ENCODE measurements at regions not wholly inside any gene's neighbourhood (a gene's known extent, or its start where the extent isn't known, plus 50 kb on each side); places are given as distances from the start of the nearest gene placed in this dataset.

DNA sequence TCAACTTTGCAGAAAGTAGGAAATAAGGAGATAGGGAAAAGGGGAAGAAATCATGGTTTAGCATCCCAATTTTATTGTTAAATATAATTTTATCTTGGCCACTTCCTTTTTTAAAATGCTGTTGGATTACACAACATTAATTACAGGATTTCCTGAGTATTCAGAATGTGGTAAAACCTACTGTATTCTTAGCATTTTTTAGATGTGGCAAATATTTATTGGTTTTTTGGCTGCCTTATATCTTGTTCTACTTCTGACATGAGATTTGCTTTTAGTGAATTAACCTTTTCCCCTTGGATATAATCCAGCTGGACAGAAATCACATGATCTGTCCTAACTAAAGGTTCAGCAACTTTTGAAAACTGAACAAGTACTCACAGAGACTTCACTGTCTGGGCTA lies 104.9 kb downstream of the PTGS2 start:
- no peak overlapping the region for H3K9ac ChIP-seq
- H3K27ac ChIP-seq: no peak overlapping the region
- no peaks in the 10 kb centered on the region for H4K20me1 ChIP-seq (ENCODE audit: insufficient read depth)

DNA sequence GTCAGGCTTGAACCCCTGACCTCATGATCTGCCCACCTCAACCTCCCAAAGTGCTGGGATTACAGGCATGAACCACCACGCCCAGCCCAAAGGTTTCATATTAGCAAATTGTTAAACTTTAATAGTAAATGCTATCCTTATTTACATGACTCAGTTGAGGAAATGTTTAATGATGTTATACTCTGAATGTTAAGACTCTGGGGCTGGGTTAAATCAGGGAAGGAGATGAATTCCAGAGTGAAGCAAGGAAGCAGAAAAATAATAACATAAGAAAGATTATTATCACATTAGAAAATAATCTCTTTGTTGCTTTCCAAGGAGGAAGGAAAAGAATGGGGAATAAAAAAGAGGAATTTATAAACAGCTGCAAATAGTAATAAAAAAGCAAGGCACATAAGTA lies 105.3 kb downstream of the PTGS2 start:
- TF ChIP-seq, protein P1, sequence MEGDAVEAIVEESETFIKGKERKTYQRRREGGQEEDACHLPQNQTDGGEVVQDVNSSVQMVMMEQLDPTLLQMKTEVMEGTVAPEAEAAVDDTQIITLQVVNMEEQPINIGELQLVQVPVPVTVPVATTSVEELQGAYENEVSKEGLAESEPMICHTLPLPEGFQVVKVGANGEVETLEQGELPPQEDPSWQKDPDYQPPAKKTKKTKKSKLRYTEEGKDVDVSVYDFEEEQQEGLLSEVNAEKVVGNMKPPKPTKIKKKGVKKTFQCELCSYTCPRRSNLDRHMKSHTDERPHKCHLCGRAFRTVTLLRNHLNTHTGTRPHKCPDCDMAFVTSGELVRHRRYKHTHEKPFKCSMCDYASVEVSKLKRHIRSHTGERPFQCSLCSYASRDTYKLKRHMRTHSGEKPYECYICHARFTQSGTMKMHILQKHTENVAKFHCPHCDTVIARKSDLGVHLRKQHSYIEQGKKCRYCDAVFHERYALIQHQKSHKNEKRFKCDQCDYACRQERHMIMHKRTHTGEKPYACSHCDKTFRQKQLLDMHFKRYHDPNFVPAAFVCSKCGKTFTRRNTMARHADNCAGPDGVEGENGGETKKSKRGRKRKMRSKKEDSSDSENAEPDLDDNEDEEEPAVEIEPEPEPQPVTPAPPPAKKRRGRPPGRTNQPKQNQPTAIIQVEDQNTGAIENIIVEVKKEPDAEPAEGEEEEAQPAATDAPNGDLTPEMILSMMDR (conservative IDR thresholded peaks at IDR 0.05; ENCODE audit: low read depth, low read length): no peak
- H3K79me2 ChIP-seq (ENCODE audit: insufficient read depth, low read depth): no peaks in the 10 kb centered on the region
- H3K4me3 ChIP-seq (IDR thresholded peaks at IDR 0.05; ENCODE audit: insufficient read depth, low read depth, low read length): no peak overlapping the region
- H3K36me3 ChIP-seq (ENCODE audit: insufficient read depth): no peaks in the 10 kb centered on the region
- no peak overlapping the region for H3K27ac ChIP-seq
- H3K4me1 ChIP-seq (ENCODE audit: low read depth, poor library complexity, severe bottlenecking): no peaks in the 10 kb centered on the region
- H3K27me3 ChIP-seq (ENCODE audit: insufficient read depth, low read depth): no peaks in the 10 kb centered on the region
- no peak overlapping the region for H2AFZ ChIP-seq (ENCODE audit: low read depth)
- H3K4me2 ChIP-seq: no peak overlapping the region
- no peaks in the 10 kb centered on the region for H4K20me1 ChIP-seq (ENCODE audit: insufficient read depth)
- H3K9ac ChIP-seq: no peak overlapping the region

More for the DNA sequence above, 104.9 kb downstream of the PTGS2 start:
- H2AFZ ChIP-seq (ENCODE audit: low read depth): no peak overlapping the region
- no peak overlapping the region for H3K4me3 ChIP-seq (IDR thresholded peaks at IDR 0.05; ENCODE audit: insufficient read depth, low read depth, low read length)
- H3K4me2 ChIP-seq: no peak overlapping the region
- TF ChIP-seq, protein P1 (conservative IDR thresholded peaks at IDR 0.05; ENCODE audit: low read depth, low read length): no peak
- no peaks in the 10 kb centered on the region for H3K79me2 ChIP-seq (ENCODE audit: insufficient read depth, low read depth)
- H3K36me3 ChIP-seq (ENCODE audit: insufficient read depth): no peaks in the 10 kb centered on the region
- H3K4me1 ChIP-seq (ENCODE audit: low read depth, poor library complexity, severe bottlenecking): no peaks in the 10 kb centered on the region
- H3K27me3 ChIP-seq (ENCODE audit: insufficient read depth, low read depth): no peaks in the 10 kb centered on the region

DNA sequence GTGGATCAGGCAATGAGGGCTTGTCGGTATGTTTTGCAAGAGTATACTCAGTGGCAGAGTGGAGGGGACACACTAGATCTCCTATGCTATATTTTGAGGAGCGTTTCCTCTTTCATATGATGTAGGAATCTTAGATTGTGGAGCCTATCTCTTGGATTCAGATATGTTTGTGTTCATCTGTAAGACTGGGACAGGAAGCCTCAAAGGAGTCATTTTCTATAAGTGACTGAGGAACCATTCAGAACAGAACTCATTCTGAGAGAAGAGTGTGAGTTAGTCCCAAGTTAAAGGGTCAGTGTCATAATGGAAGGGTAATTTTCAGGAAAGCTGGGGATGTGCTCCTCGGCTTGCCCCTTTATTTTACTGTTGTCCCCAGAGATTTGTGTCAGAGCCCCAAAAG lies 107.7 kb downstream of the PTGS2 start:
- Histone ChIP-seq H4K20me1 (ENCODE audit: insufficient read depth) (no peaks in the 10 kb centered on the region), H3K36me3 (ENCODE audit: insufficient read depth) (no peaks in the 10 kb centered on the region), H3K4me1 (ENCODE audit: low read depth, poor library complexity, severe bottlenecking) (no peaks in the 10 kb centered on the region), H3K4me3 (IDR thresholded peaks at IDR 0.05; ENCODE audit: insufficient read depth, low read depth, low read length) (no peak overlapping the region), H3K4me2 (no peak overlapping the region), H2AFZ (ENCODE audit: low read depth) (no peak overlapping the region), H3K79me2 (ENCODE audit: insufficient read depth, low read depth) (no peaks in the 10 kb centered on the region), H3K9ac (no peak overlapping the region), H3K27ac (no peak overlapping the region), H3K27me3 (ENCODE audit: insufficient read depth, low read depth) (no peaks in the 10 kb centered on the region)
- TF ChIP-seq, protein P1 (conservative IDR thresholded peaks at IDR 0.05; ENCODE audit: low read depth, low read length): no peak

DNA sequence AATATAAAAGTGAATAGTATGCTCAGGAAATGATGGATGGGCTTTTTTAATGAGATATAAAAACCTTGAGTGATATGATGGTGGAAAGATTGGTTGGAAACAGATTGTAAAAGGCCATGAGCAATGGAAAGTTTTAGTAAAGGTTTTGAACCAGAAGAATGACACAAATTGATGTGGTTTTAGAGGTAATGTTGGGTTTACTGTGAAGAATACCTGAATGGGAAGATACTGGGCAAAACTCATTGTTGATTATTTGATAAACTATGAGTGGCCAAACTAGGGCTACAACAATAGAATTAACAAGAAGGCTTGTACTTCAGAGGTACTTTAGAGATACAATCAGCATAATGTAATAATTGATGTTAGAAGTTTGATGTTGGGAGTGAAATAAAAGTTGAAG lies 108.5 kb downstream of the PTGS2 start:
- H3K27ac ChIP-seq: no peak overlapping the region
- no peak overlapping the region for H3K9ac ChIP-seq
- no peak overlapping the region for H3K4me2 ChIP-seq
- TF ChIP-seq, protein P1 (conservative IDR thresholded peaks at IDR 0.05; ENCODE audit: low read depth, low read length): no peak
- no peaks in the 10 kb centered on the region for H3K36me3 ChIP-seq (ENCODE audit: insufficient read depth)
- no peaks in the 10 kb centered on the region for H3K4me1 ChIP-seq (ENCODE audit: low read depth, poor library complexity, severe bottlenecking)
- no peak overlapping the region for H3K4me3 ChIP-seq (IDR thresholded peaks at IDR 0.05; ENCODE audit: insufficient read depth, low read depth, low read length)
- no peaks in the 10 kb centered on the region for H3K27me3 ChIP-seq (ENCODE audit: insufficient read depth, low read depth)
- H4K20me1 ChIP-seq (ENCODE audit: insufficient read depth): no peaks in the 10 kb centered on the region
- H2AFZ ChIP-seq (ENCODE audit: low read depth): no peak overlapping the region
- no peaks in the 10 kb centered on the region for H3K79me2 ChIP-seq (ENCODE audit: insufficient read depth, low read depth)

Measured in KMS-11 (cell line).